Kidney (tissue), 13 donors: ENCODE measurements at regions not wholly inside any gene's neighbourhood (a gene's known extent, or its start where the extent isn't known, plus 50 kb on each side); places are given as distances from the start of the nearest gene placed in this dataset.

Experiments
- DNase-seq, 5 donors: peaks; one replicate each; pipeline ENCODE4 v3.0.0-alpha.2; 2013 to 2020
- FAIRE-seq: peaks from 2 replicates; lab custom pipeline; 2012; peaks lifted over from hg19 to GRCh38; lab: Jason Lieb, UNC
- H3K27ac ChIP-seq, 2 donors: one replicate each; pipeline ENCODE4 v1.7.0; 2013; ENCODE audit warnings: low read depth in 2 of 2, low read length in 2 of 2, inconsistent platforms in 1 of 2
- H3K27me3 ChIP-seq: one replicate; pipeline ENCODE4 v1.7.1; 2013; ENCODE audit warnings: low read length, inconsistent platforms; ENCODE audit not compliant: control insufficient read depth, insufficient read depth
- H3K36me3 ChIP-seq, 3 donors: one replicate each; pipeline versions ENCODE4 v1.7.0 to v1.7.1; 2013; ENCODE audit warnings: low read length in 3 of 3, control low read depth in 1 of 3, inconsistent platforms in 1 of 3; ENCODE audit not compliant: insufficient read depth in 3 of 3, control insufficient read depth in 2 of 3
- H3K4me1 ChIP-seq, 3 donors: one replicate each; pipeline versions ENCODE4 v1.7.0 to v1.7.1; 2013; ENCODE audit warnings: low read length in 3 of 3, inconsistent platforms in 1 of 3, low read depth in 1 of 3; ENCODE audit not compliant: control insufficient read depth in 2 of 3, insufficient read depth in 2 of 3
- H3K4me3 ChIP-seq, 3 donors: one replicate each; pipeline versions ENCODE4 v1.7.0 to v1.8.1; 2013; ENCODE audit warnings: low read length in 3 of 3, control low read depth in 1 of 3, inconsistent platforms in 1 of 3
- H3K9ac ChIP-seq, 3 donors: one replicate each; pipeline versions ENCODE4 v1.7.0 to v1.7.1; 2013; ENCODE audit warnings: low read length in 3 of 3, control low read depth in 1 of 3, inconsistent platforms in 1 of 3
- H3K9me3 ChIP-seq, 3 donors: one replicate each; pipeline versions ENCODE4 v1.7.0 to v1.7.1; 2013; ENCODE audit warnings: low read length in 3 of 3, control low read depth in 1 of 3, inconsistent platforms in 1 of 3; ENCODE audit not compliant: control insufficient read depth in 2 of 3, insufficient read depth in 1 of 3
- intact Hi-C: fragments of 100-400 bp; cut with DNase I; formaldehyde crosslinking; loops from one replicate; pipeline ENCODE4 v1.11.1; 2022
- TF ChIP-seq, protein P1 (sequence below): IDR thresholded peaks from 3 replicates; pipeline ENCODE4 v1.5.1; 2012; ENCODE audit warnings: mild to moderate bottlenecking, moderate library complexity, borderline replicate concordance; ENCODE audit not compliant: insufficient read depth; ENCODE audit errors: extremely low read depth
- donor health status: control.
- donor health status: control.
- donor health status: control.
- donor health status: control.
- donor health status: control.
- donor health status: DM: yes; HTN: yes; CAD: no.
- donor health status: Normal renal cell carcinoma (clear cell type).

DNA sequence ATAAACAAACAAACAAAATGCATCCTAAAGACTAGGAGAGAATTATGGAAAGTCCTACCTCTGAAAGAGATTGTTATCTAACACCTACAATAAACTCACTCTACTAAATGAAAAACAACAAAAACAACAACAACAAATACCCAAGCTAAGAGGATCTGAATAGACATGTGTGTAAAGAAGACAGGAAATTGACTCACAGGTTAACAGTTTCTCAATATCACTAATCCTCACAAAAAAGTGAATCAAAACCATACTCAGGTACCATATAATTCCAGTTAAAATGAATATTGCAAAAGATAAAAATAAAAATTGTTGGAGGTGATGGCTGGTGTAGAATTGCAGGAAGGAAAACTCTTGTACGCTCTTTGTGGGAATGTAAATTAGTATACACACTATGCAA is 110.4 kb upstream of the TOP3B start:
- no peaks in the 10 kb centered on the region for H3K27me3 ChIP-seq
- FAIRE-seq (no peak), DNase-seq (no peak)
- no peaks in the 10 kb centered on the region for H3K4me1 ChIP-seq
- no peaks in the 10 kb centered on the region for H3K36me3 ChIP-seq
- H3K9ac ChIP-seq: no peak overlapping the region
- H3K9me3 ChIP-seq: no peaks in the 10 kb centered on the region
- H3K4me3 ChIP-seq: no peak overlapping the region
- no peak overlapping the region for H3K27ac ChIP-seq
- intact Hi-C loops: no loop called here
- TF ChIP-seq, protein P1, sequence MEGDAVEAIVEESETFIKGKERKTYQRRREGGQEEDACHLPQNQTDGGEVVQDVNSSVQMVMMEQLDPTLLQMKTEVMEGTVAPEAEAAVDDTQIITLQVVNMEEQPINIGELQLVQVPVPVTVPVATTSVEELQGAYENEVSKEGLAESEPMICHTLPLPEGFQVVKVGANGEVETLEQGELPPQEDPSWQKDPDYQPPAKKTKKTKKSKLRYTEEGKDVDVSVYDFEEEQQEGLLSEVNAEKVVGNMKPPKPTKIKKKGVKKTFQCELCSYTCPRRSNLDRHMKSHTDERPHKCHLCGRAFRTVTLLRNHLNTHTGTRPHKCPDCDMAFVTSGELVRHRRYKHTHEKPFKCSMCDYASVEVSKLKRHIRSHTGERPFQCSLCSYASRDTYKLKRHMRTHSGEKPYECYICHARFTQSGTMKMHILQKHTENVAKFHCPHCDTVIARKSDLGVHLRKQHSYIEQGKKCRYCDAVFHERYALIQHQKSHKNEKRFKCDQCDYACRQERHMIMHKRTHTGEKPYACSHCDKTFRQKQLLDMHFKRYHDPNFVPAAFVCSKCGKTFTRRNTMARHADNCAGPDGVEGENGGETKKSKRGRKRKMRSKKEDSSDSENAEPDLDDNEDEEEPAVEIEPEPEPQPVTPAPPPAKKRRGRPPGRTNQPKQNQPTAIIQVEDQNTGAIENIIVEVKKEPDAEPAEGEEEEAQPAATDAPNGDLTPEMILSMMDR: no peak

GRCh38 chr22:22092101-22092500 is 109.5 kb upstream of the TOP3B start:
- TF ChIP-seq, protein P1: no peak

DNA sequence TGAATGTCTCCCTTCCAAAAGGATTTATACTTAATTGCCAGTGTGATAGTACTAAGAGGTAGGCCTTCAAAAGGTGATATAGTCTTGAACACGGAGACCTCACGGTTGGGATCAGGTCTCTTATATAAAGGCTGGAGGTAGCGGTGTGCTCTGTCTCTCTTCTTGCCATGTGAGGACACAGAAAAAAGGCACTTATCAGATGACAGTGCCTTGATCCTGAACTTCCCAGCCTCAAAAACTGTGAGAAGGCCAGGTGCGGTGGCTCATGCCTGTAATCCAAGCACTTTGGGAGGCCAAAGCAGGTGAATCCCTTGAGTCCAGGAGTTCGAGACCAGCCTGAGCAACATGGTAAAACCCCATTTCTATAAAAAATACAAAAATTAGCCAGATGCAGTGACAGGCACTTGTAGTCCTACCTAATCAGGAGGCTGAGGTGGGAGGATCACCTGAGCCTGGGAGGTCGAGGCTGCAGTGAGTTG is 108.9 kb upstream of the TOP3B start:
- intact Hi-C loops: no loop called here
- FAIRE-seq (no peak), DNase-seq (no peak)
- TF ChIP-seq, protein P1: no peak
- H3K9ac ChIP-seq: no peak overlapping the region
- no peaks in the 10 kb centered on the region for H3K9me3 ChIP-seq
- H3K27ac ChIP-seq: no peak overlapping the region
- H3K4me1 ChIP-seq: no peaks in the 10 kb centered on the region
- H3K4me3 ChIP-seq: no peak overlapping the region
- no peaks in the 10 kb centered on the region for H3K27me3 ChIP-seq
- H3K36me3 ChIP-seq: no peaks in the 10 kb centered on the region

More at GRCh38 chr22:22092101-22092500, 109.5 kb upstream of the TOP3B start:
- intact Hi-C loops: no loop called here
- FAIRE-seq: no peak
- Histone ChIP-seq H3K36me3 (no peaks in the 10 kb centered on the region), H3K9ac (no peak overlapping the region), H3K27ac (no peak overlapping the region), H3K27me3 (no peaks in the 10 kb centered on the region), H3K9me3 (no peaks in the 10 kb centered on the region), H3K4me1 (no peaks in the 10 kb centered on the region), H3K4me3 (no peak overlapping the region)
- no peak for DNase-seq
